ENCODE measurements at regions not wholly inside any gene's neighbourhood (a gene's known extent, or its start where the extent isn't known, plus 50 kb on each side); places are given as distances from the start of the nearest gene placed in this dataset.
"Not testable (repeated sequence)": the region's sequence is repeated elsewhere in the genome, so short reads cannot be mapped to it uniquely, and the experiment has no call there.

DNA sequence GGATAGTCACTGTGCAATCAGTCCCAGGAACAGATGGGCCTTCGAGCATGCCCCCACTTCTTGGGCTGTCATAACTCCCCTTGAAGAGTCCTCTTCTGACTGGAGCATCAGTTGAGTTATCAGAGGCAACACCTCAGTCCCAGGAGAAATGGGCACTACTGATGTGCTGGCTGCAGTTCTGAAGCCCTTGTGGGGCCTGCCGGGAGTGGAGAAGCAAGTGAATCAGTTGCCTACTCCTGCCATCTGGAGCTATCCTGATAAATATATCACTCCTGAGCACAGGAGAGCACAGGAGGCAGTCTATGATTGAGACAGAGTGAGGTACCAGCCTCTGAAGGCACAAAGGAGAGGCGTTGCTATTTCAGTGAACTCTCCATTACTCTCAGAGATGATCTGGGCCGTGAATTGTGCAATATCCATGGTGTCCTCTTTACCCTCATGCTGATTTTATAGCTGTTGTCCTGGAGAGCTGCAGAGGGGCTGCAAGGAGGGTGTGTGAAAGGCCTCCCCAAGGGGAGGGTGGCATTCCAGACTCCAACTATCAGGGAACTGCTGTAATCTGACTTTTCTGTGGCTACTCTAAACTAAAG, 344.2 kb upstream of the ROPN1 start:
- TF ChIP-seq, protein P1, sequence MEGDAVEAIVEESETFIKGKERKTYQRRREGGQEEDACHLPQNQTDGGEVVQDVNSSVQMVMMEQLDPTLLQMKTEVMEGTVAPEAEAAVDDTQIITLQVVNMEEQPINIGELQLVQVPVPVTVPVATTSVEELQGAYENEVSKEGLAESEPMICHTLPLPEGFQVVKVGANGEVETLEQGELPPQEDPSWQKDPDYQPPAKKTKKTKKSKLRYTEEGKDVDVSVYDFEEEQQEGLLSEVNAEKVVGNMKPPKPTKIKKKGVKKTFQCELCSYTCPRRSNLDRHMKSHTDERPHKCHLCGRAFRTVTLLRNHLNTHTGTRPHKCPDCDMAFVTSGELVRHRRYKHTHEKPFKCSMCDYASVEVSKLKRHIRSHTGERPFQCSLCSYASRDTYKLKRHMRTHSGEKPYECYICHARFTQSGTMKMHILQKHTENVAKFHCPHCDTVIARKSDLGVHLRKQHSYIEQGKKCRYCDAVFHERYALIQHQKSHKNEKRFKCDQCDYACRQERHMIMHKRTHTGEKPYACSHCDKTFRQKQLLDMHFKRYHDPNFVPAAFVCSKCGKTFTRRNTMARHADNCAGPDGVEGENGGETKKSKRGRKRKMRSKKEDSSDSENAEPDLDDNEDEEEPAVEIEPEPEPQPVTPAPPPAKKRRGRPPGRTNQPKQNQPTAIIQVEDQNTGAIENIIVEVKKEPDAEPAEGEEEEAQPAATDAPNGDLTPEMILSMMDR (IDR thresholded peaks at IDR 0.05), result no peak
- Histone ChIP-seq H3K4me1 (no peaks in the 10 kb centered on the region), H3K9ac (no peak overlapping the region), H3K9me3 (ENCODE audit: control insufficient read depth, low read length) (no peaks in the 10 kb centered on the region), H3K4me2 (ENCODE audit: low read length) (no peak overlapping the region), H3K4me3 (ENCODE audit: low read depth, low read length) (no peak overlapping the region), H3K27ac (no peak overlapping the region), H2AFZ (no peak overlapping the region), H3K36me3 (ENCODE audit: control insufficient read depth, insufficient read depth, low read length) (no peaks in the 10 kb centered on the region), H3K27me3 (ENCODE audit: control insufficient read depth, insufficient read depth, low read length) (no peaks in the 10 kb centered on the region), H3K79me2 (no peaks in the 10 kb centered on the region)

DNA sequence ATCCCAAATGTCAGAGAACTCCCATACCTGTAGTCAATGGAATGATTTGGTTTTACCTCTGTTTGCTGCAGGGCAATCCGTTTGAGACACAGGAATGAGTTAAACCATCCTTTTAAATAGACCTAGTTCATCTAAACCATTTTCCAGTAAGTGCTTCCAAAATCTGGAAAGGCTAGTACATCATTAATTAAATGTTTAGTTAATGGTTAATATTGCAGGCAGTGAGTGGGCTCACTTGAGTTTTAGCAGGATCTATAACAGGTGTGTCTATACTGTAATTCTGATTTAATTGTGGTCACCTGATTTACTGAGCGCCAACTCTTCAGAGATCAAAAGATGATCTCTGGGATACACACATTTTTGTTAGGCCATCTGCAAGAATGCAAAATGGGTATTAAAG, 353.9 kb upstream of the ROPN1 start:
- TF ChIP-seq, protein P1 (IDR thresholded peaks at IDR 0.05), result no peak
- no peaks in the 10 kb centered on the region for H3K36me3 ChIP-seq (ENCODE audit: control insufficient read depth, insufficient read depth, low read length)
- H2AFZ ChIP-seq, result no peak overlapping the region
- H3K4me3 ChIP-seq (ENCODE audit: low read depth, low read length), result no peak overlapping the region
- no peak overlapping the region for H3K27ac ChIP-seq
- H3K79me2 ChIP-seq, result no peaks in the 10 kb centered on the region
- no peaks in the 10 kb centered on the region for H3K27me3 ChIP-seq (ENCODE audit: control insufficient read depth, insufficient read depth, low read length)
- H3K4me2 ChIP-seq (ENCODE audit: low read length), result no peak overlapping the region
- no peaks in the 10 kb centered on the region for H3K4me1 ChIP-seq
- H3K9me3 ChIP-seq (ENCODE audit: control insufficient read depth, low read length), result no peaks in the 10 kb centered on the region
- no peak overlapping the region for H3K9ac ChIP-seq

DNA sequence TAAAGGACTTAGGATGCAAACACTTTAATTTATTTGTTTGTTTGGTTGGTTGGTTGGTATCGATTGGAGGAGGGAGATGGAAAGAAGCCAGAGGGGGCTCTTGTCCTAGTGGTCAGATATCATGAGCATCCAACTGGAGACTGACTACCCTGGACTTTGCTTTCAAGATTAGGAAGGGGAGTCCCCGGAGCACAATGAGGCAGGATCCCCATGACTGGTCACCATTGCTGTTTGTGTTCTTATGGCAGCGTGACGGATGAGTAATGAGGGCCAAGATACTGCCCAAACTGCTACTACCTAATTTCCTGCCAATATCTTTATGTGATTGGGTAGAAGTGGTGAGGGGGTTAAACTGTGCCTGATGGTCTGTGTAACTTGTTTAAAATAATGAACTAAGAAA, 354.6 kb upstream of the ROPN1 start:
- TF ChIP-seq, protein P1 (IDR thresholded peaks at IDR 0.05), result no peak
- Histone ChIP-seq H3K27me3 (ENCODE audit: control insufficient read depth, insufficient read depth, low read length) (no peaks in the 10 kb centered on the region), H3K36me3 (ENCODE audit: control insufficient read depth, insufficient read depth, low read length) (no peaks in the 10 kb centered on the region), H3K9me3 (ENCODE audit: control insufficient read depth, low read length) (no peaks in the 10 kb centered on the region), H3K79me2 (no peaks in the 10 kb centered on the region), H3K9ac (no peak overlapping the region), H3K4me3 (ENCODE audit: low read depth, low read length) (no peak overlapping the region), H3K4me1 (no peaks in the 10 kb centered on the region), H3K4me2 (ENCODE audit: low read length) (no peak overlapping the region), H3K27ac (no peak overlapping the region), H2AFZ (no peak overlapping the region)

DNA sequence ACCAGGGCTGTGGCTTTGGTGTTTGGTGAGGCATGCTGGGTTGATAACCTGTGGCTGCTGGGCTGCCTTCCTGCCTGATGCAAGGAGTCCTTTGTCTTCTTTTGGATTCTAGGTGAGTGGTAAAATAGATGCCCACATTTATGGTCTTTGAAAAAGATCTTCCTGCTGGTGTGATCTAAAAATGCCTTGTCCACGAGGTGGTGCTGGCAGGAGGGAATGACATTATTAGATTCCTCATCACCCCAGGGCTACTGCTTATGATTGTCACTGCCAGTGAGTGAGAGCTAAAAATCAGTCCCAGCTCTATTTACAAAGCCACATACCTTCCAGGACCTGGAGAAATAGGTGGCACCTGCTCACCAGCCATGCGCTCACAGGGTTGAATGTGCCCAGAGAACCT, 355.5 kb upstream of the ROPN1 start:
- TF ChIP-seq, protein P1 (IDR thresholded peaks at IDR 0.05), result no peak
- Histone ChIP-seq H3K4me3 (ENCODE audit: low read depth, low read length) (no peak overlapping the region), H3K27ac (no peak overlapping the region), H3K4me1 (no peaks in the 10 kb centered on the region), H3K79me2 (no peaks in the 10 kb centered on the region), H2AFZ (no peak overlapping the region), H3K4me2 (ENCODE audit: low read length) (no peak overlapping the region), H3K9me3 (ENCODE audit: control insufficient read depth, low read length) (no peaks in the 10 kb centered on the region), H3K36me3 (ENCODE audit: control insufficient read depth, insufficient read depth, low read length) (no peaks in the 10 kb centered on the region), H3K27me3 (ENCODE audit: control insufficient read depth, insufficient read depth, low read length) (no peaks in the 10 kb centered on the region), H3K9ac (no peak overlapping the region)

DNA sequence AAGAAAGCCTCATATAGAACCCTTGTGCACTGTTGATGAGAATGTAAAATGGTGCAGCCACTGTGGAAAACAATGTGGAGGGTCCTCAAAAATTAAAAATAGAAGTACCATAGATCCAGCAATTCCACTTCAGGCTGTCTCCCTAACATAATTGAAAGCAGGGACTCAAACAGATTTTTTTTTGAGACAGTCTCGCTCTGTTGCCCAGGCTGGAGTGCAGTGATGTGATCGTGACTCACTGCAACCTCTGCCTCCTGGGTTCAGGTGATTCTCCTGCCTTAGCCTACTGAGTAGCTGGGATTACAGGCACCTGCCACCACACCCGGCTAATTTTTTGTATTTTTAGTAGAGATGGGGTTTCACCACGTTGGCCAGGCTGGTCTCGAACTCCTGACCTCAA, 356.6 kb upstream of the ROPN1 start:
- H3K27ac ChIP-seq; H3K36me3 ChIP-seq (ENCODE audit: control insufficient read depth, insufficient read depth, low read length); H3K4me2 ChIP-seq (ENCODE audit: low read length); H3K9ac ChIP-seq; H3K9me3 ChIP-seq (ENCODE audit: control insufficient read depth, low read length); H3K27me3 ChIP-seq (ENCODE audit: control insufficient read depth, insufficient read depth, low read length); H3K4me1 ChIP-seq; H3K79me2 ChIP-seq; H2AFZ ChIP-seq; H3K4me3 ChIP-seq (ENCODE audit: low read depth, low read length): not testable (repeated sequence)

Data from parathyroid adenoma (tissue), 2 donors.